Forelimb muscle (tissue), 1 donor: ENCODE measurements at regions not wholly inside any gene's neighbourhood (a gene's known extent, or its start where the extent isn't known, plus 50 kb on each side); places are given as distances from the start of the nearest gene placed in this dataset.
"Not testable (repeated sequence)": the region's sequence is repeated elsewhere in the genome, so short reads cannot be mapped to it uniquely, and the experiment has no call there.

Experiments used
- DNase-seq: peaks from one replicate; pipeline ENCODE4 v3.0.0-alpha.2; 2013; ENCODE audit warnings: low read depth

- DNase-seq, result no peak
Measured at GRCh38 chrX:55142206-55142918, 53.5 kb downstream of the PAGE2 start.

- DNase-seq, result no peak
Measured at GRCh38 chrX:55142919-55143310, 54.1 kb downstream of the PAGE2 start.

- DNase-seq, result no peak
Measured at GRCh38 chrX:55143621-55144020, 54.8 kb downstream of the PAGE2 start.

GRCh38 chrX:55144697-55145096 is 55.9 kb downstream of the PAGE2 start:
- DNase-seq, result no peak

GRCh38 chrX:55149242-55149641 is 60.4 kb downstream of the PAGE2 start:
- DNase-seq, result no peak

GRCh38 chrX:55151199-55151598 is 62.4 kb downstream of the PAGE2 start:
- DNase-seq, result no peak

- no peak for DNase-seq
Measured at GRCh38 chrX:55159551-55159950, 60.6 kb upstream of the PAGE5 start.

- peak; percentile 76 for DNase-seq
Measured at GRCh38 chrX:55160685-55161552, 59.2 kb upstream of the PAGE5 start.

- no peak for DNase-seq
Measured at GRCh38 chrX:55161581-55161980, 58.6 kb upstream of the PAGE5 start.

GRCh38 chrX:55163171-55163570 is 57.0 kb upstream of the PAGE5 start:
- no peak for DNase-seq

GRCh38 chrX:55165026-55165425 is 55.1 kb upstream of the PAGE5 start:
- DNase-seq, result not testable (repeated sequence)

- no peak for DNase-seq
Measured at GRCh38 chrX:55167124-55167803, 52.9 kb upstream of the PAGE5 start.

- no peak for DNase-seq
Measured at GRCh38 chrX:55167901-55168300, 52.2 kb upstream of the PAGE5 start.

- no peak for DNase-seq
Measured at GRCh38 chrX:55169782-55170181, 50.4 kb upstream of the PAGE5 start.
